ENCODE measurements at regions not wholly inside any gene's neighbourhood (a gene's known extent, or its start where the extent isn't known, plus 50 kb on each side); places are given as distances from the start of the nearest gene placed in this dataset.

DNA sequence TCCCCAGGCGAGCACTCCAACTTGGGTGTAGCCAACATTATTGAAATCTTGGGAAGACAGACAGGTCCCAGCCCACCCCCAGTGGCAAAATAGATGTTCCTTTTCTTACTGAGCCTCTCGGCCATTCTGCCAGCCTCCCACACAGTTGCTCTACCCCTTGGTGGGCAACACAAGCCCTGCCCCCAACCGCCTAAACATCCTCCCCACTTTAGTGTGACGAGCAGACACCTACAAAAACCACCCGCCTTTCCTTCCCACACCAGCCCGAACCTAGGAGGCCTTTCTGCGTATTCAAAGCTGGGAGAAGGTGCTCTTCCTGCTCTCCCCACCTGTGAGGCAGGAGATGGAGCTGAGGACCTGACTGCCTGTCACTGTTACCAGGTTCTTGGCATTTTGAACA, 58.6 kb upstream of the CAB39 start:
- POLR2A ChIA-PET = no interaction called here
- H3K36me3 ChIP-seq (ENCODE audit: control insufficient read depth in 4 of 4, insufficient read depth in 4 of 4, low read length in 3 of 4) = no peaks in the 10 kb centered on the region
- WGBS (ENCODE audit: insufficient coverage) = 91% methylated on average over 7 of the region's 7 CpGs
- no peaks in the 10 kb centered on the region for H3K27me3 ChIP-seq (replicated peaks in 2 of 5; ENCODE audit: control insufficient read depth in 4 of 5, insufficient read depth in 5 of 5, low read length in 4 of 5)
- H3K27ac ChIP-seq (ENCODE audit: insufficient read depth in 1 of 2, low read depth in 1 of 2, low read length in 2 of 2, poor library complexity in 1 of 2, severe bottlenecking in 2 of 2) = no peak overlapping the region
- peaks cover 0 to 25% (median 12%) of the 10 kb centered on the region in 4 experiments for H3K4me1 ChIP-seq (ENCODE audit: control extremely low read depth in 1 of 4, control insufficient read depth in 4 of 4, insufficient read depth in 4 of 4, low read length in 3 of 4)
- no peak for DNase-seq
- CTCF ChIA-PET = no interaction called here
- no peak overlapping the region for H3K4me3 ChIP-seq (ENCODE audit: control insufficient read depth in 1 of 7, extremely low read depth in 1 of 7, insufficient read depth in 4 of 7, low read depth in 2 of 7, low read length in 6 of 7)
- H3K9me3 ChIP-seq (ENCODE audit: control extremely low read depth in 1 of 5, control insufficient read depth in 4 of 5, insufficient read depth in 2 of 5, low read depth in 1 of 5, low read length in 4 of 5) = no peaks in the 10 kb centered on the region

DNA sequence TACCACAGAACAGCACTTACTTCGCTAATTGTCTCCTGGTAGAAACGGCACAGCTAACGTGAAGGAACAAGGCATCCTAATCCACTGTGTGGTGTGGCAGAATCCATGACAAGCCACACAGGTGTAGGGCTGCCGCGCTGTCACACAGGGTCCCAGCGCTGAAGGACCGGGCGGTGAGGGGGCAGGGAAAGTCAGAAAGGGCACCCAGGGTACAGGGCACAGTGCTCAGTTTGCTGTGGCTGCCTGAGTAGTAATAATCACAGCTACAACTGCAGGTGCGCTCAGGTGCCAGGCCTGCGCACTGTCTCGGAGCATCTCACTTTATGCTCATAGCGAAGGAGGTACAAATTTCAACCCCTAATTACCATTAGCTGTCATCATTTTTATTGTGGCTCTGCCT, 55.2 kb upstream of the CAB39 start:
- no peak for DNase-seq
- WGBS (ENCODE audit: insufficient coverage) = 96% methylated on average over 11 of the region's 12 CpGs
- H3K36me3 ChIP-seq (ENCODE audit: control insufficient read depth in 4 of 4, insufficient read depth in 4 of 4, low read length in 3 of 4) = no peaks in the 10 kb centered on the region
- H3K4me1 ChIP-seq (ENCODE audit: control extremely low read depth in 1 of 4, control insufficient read depth in 4 of 4, insufficient read depth in 4 of 4, low read length in 3 of 4) = peaks cover 6 to 57% (median 44%) of the 10 kb centered on the region in 4 experiments
- CTCF ChIA-PET = interaction anchor here (0.8 kb wide), 1 partner anchor 14 kb away, joined by 4 read pairs; no protein-coding TSS in a partner anchor
- no peak overlapping the region for H3K4me3 ChIP-seq (ENCODE audit: control insufficient read depth in 1 of 7, extremely low read depth in 1 of 7, insufficient read depth in 4 of 7, low read depth in 2 of 7, low read length in 6 of 7)
- H3K27me3 ChIP-seq (replicated peaks in 2 of 5; ENCODE audit: control insufficient read depth in 4 of 5, insufficient read depth in 5 of 5, low read length in 4 of 5) = no peaks in the 10 kb centered on the region
- H3K9me3 ChIP-seq (ENCODE audit: control extremely low read depth in 1 of 5, control insufficient read depth in 4 of 5, insufficient read depth in 2 of 5, low read depth in 1 of 5, low read length in 4 of 5) = no peaks in the 10 kb centered on the region
- H3K27ac ChIP-seq (ENCODE audit: insufficient read depth in 1 of 2, low read depth in 1 of 2, low read length in 2 of 2, poor library complexity in 1 of 2, severe bottlenecking in 2 of 2) = no peak overlapping the region
- POLR2A ChIA-PET = no interaction called here

DNA sequence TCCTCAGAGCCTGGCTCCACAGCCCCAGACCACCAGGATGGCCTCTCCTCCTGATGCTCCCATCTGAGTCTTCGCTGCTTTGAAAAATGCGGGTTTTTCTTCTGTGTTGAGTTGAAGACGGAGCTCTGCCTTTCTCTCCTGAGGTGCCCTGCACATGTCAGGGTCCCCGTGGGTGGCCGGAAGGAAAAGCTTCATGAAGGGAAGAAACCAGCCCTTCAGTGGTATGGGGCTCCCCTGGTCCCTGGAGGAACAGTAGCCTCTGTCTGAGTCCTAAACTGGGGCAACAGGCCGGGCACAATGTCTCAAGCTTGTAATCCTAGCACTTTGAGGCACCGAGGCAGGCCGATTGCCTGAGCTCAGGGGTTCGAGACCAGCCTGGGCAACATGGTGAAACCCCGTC, 54.7 kb upstream of the CAB39 start:
- H3K36me3 ChIP-seq (ENCODE audit: control insufficient read depth in 4 of 4, insufficient read depth in 4 of 4, low read length in 3 of 4) = no peaks in the 10 kb centered on the region
- H3K27me3 ChIP-seq (replicated peaks in 2 of 5; ENCODE audit: control insufficient read depth in 4 of 5, insufficient read depth in 5 of 5, low read length in 4 of 5) = no peaks in the 10 kb centered on the region
- no peak for DNase-seq
- WGBS (ENCODE audit: insufficient coverage) = 98% methylated on average over 10 of the region's 10 CpGs
- POLR2A ChIA-PET = no interaction called here
- H3K4me3 ChIP-seq (ENCODE audit: control insufficient read depth in 1 of 7, extremely low read depth in 1 of 7, insufficient read depth in 4 of 7, low read depth in 2 of 7, low read length in 6 of 7) = no peak overlapping the region
- peaks cover 6 to 59% (median 45%) of the 10 kb centered on the region in 4 experiments for H3K4me1 ChIP-seq (ENCODE audit: control extremely low read depth in 1 of 4, control insufficient read depth in 4 of 4, insufficient read depth in 4 of 4, low read length in 3 of 4)
- H3K27ac ChIP-seq (ENCODE audit: insufficient read depth in 1 of 2, low read depth in 1 of 2, low read length in 2 of 2, poor library complexity in 1 of 2, severe bottlenecking in 2 of 2) = peak overlapping the region in 1 of 2 experiments; percentile 71
- CTCF ChIA-PET = interaction anchor here (0.8 kb wide), 1 partner anchor 14 kb away, joined by 4 read pairs; no protein-coding TSS in a partner anchor
- no peaks in the 10 kb centered on the region for H3K9me3 ChIP-seq (ENCODE audit: control extremely low read depth in 1 of 5, control insufficient read depth in 4 of 5, insufficient read depth in 2 of 5, low read depth in 1 of 5, low read length in 4 of 5)

DNA sequence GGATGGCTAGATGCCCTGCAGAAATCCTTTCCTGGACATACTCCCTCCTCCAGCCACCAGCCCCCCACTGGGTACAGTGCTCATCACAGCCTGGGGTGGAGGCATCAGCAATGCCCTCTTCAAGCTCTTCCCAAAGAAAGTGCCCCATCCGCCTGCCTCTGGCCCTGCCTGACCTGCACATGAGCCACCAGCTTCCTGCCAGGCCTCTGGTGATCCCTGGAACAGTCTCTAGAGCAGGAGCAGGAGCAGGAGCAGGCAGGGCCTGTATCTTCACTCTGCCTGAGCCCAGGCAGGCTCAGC, 54.1 kb upstream of the CAB39 start:
- no peaks in the 10 kb centered on the region for H3K9me3 ChIP-seq (ENCODE audit: control extremely low read depth in 1 of 5, control insufficient read depth in 4 of 5, insufficient read depth in 2 of 5, low read depth in 1 of 5, low read length in 4 of 5)
- CTCF ChIA-PET = no interaction called here
- H3K27me3 ChIP-seq (replicated peaks in 2 of 5; ENCODE audit: control insufficient read depth in 4 of 5, insufficient read depth in 5 of 5, low read length in 4 of 5) = no peaks in the 10 kb centered on the region
- POLR2A ChIA-PET = no interaction called here
- H3K4me3 ChIP-seq (ENCODE audit: control insufficient read depth in 1 of 7, extremely low read depth in 1 of 7, insufficient read depth in 4 of 7, low read depth in 2 of 7, low read length in 6 of 7) = peak overlapping the region in 2 of 7 experiments; percentile 31 to 52
- H3K4me1 ChIP-seq (ENCODE audit: control extremely low read depth in 1 of 4, control insufficient read depth in 4 of 4, insufficient read depth in 4 of 4, low read length in 3 of 4) = peaks cover 6 to 65% (median 49%) of the 10 kb centered on the region in 4 experiments
- no peak for DNase-seq
- H3K27ac ChIP-seq (ENCODE audit: insufficient read depth in 1 of 2, low read depth in 1 of 2, low read length in 2 of 2, poor library complexity in 1 of 2, severe bottlenecking in 2 of 2) = peak overlapping the region in 1 of 2 experiments; percentile 71
- 80% methylated on average over 1 of the region's 1 CpG for WGBS (ENCODE audit: insufficient coverage)
- H3K36me3 ChIP-seq (ENCODE audit: control insufficient read depth in 4 of 4, insufficient read depth in 4 of 4, low read length in 3 of 4) = no peaks in the 10 kb centered on the region

DNA sequence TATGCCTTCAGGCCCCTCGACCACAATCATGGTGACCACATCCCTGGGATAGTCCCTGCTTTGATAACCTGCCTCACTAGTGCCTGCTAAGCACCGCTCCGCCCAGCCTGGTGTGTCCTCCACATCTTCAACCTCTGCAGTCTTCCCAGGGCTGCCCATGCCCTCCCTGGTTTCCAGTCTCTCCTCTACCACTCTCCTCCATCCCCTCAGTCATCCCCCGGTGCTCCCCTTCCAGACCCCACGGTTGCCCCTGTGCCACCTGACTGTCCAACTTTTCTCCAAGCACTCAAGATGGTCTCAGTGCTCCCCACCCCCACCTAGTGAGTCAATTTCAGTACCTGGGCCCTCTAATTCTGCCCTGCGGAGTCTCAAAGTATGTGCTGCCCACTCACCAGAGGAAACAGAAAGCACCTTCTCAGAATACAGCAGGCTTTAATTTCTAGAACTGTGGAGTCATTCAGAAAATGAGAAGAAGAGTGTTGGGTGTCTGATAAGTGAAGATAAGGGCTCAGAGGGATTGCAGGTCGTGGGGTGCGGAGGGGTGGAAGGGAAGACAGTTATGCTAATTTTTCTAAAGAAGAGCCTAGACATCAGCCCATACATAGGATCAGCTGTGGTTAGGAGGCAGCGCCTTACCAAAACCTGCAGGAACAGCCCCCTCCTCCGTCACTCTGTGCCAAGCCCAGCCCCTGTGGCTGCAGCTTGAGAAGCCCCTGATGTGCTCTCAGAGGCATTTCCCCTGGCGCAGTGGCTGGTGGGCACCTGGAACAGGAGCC, 53.6 kb upstream of the CAB39 start:
- 48% methylated on average over 6 of the region's 11 CpGs for WGBS (ENCODE audit: insufficient coverage)
- DNase-seq = peak; percentile 68 to 96 (median 92)
- no peaks in the 10 kb centered on the region for H3K27me3 ChIP-seq (replicated peaks in 2 of 5; ENCODE audit: control insufficient read depth in 4 of 5, insufficient read depth in 5 of 5, low read length in 4 of 5)
- CTCF ChIA-PET = interaction anchor here (0.8 to 2.4 kb wide), 4 partner anchors 10 to 55 kb away, joined by 3 to 9 read pairs (median 6); partner anchors contain the start of gene CAB39
- no peaks in the 10 kb centered on the region for H3K9me3 ChIP-seq (ENCODE audit: control extremely low read depth in 1 of 5, control insufficient read depth in 4 of 5, insufficient read depth in 2 of 5, low read depth in 1 of 5, low read length in 4 of 5)
- H3K36me3 ChIP-seq (ENCODE audit: control insufficient read depth in 4 of 4, insufficient read depth in 4 of 4, low read length in 3 of 4) = no peaks in the 10 kb centered on the region
- POLR2A ChIA-PET = interaction anchor here (0.8 kb wide), 1 partner anchor 56 kb away, joined by 3 read pairs; no protein-coding TSS in a partner anchor
- peaks cover 6 to 70% (median 51%) of the 10 kb centered on the region in 4 experiments for H3K4me1 ChIP-seq (ENCODE audit: control extremely low read depth in 1 of 4, control insufficient read depth in 4 of 4, insufficient read depth in 4 of 4, low read length in 3 of 4)
- peak overlapping the region in 3 of 7 experiments; percentile 32 to 52 (median 50) for H3K4me3 ChIP-seq (ENCODE audit: control insufficient read depth in 1 of 7, extremely low read depth in 1 of 7, insufficient read depth in 4 of 7, low read depth in 2 of 7, low read length in 6 of 7)
- peak overlapping the region in 1 of 2 experiments; percentile 71 for H3K27ac ChIP-seq (ENCODE audit: insufficient read depth in 1 of 2, low read depth in 1 of 2, low read length in 2 of 2, poor library complexity in 1 of 2, severe bottlenecking in 2 of 2)

DNA sequence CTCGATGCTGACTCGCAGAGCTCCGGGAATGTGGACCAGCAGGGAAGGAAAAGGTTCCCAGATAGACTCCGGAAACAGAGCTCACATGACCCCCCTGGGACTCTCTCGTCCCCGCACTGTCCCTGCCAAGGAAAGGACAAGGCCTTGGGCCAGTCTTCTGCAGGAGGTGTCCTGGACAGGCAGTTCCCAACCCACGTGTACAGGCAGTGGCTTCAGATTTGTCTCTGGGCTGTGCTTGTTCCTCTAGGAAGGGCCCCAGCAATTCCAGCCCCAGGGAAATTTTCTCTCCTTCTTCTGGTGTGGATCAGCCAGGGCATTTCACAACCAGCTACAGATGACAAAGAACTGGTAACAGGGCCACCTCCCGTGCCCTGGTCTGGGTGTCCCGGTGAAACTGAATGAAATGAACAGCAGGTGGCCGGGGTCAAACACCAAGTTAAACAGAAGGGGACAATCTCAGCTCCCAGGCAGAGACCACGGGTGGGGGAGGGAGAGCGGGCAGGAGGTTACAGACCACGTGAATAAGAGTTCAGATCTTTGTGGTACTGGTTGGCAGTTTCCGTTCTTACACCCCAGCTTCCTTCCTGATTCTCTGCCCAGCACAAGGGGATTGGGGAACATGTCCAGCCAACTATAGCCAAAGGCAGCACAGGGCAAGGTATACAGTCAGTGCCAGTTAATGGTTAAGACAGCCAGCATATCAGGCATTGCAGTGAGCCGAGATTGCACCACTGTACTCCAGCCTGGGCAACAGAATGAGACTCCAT, 52.2 kb upstream of the CAB39 start:
- peaks cover 0 to 4% (median 0%) of the 10 kb centered on the region in 5 experiments for H3K27me3 ChIP-seq (replicated peaks in 2 of 5; ENCODE audit: control insufficient read depth in 4 of 5, insufficient read depth in 5 of 5, low read length in 4 of 5)
- ChIA-PET POLR2A (no interaction called here), CTCF (interaction anchor here (0.7 to 2.4 kb wide), 8 partner anchors 8 to 138 kb away, joined by 3 to 9 read pairs (median 6); partner anchors contain the start of gene CAB39)
- H3K4me1 ChIP-seq (ENCODE audit: control extremely low read depth in 1 of 4, control insufficient read depth in 4 of 4, insufficient read depth in 4 of 4, low read length in 3 of 4) = peaks cover 8 to 84% (median 64%) of the 10 kb centered on the region in 4 experiments
- DNase-seq = peak; percentile 70 to 93 (median 86)
- H3K4me3 ChIP-seq (ENCODE audit: control insufficient read depth in 1 of 7, extremely low read depth in 1 of 7, insufficient read depth in 4 of 7, low read depth in 2 of 7, low read length in 6 of 7) = peak overlapping the region in 2 of 7 experiments; percentile 4 to 40
- no peaks in the 10 kb centered on the region for H3K9me3 ChIP-seq (ENCODE audit: control extremely low read depth in 1 of 5, control insufficient read depth in 4 of 5, insufficient read depth in 2 of 5, low read depth in 1 of 5, low read length in 4 of 5)
- H3K36me3 ChIP-seq (ENCODE audit: control insufficient read depth in 4 of 4, insufficient read depth in 4 of 4, low read length in 3 of 4) = no peaks in the 10 kb centered on the region
- 27% methylated on average over 11 of the region's 15 CpGs for WGBS (ENCODE audit: insufficient coverage)
- H3K27ac ChIP-seq (ENCODE audit: insufficient read depth in 1 of 2, low read depth in 1 of 2, low read length in 2 of 2, poor library complexity in 1 of 2, severe bottlenecking in 2 of 2) = no peak overlapping the region

Data from common myeloid progenitor, CD34-positive (primary cell).